GM21529 (cell line): ENCODE measurements at regions not wholly inside any gene's neighbourhood (a gene's known extent, or its start where the extent isn't known, plus 50 kb on each side); places are given as distances from the start of the nearest gene placed in this dataset.
"Not testable (repeated sequence)": the region's sequence is repeated elsewhere in the genome, so short reads cannot be mapped to it uniquely, and the experiment has no call there.

Experiments
- ATAC-seq: cut with Tn5 transposase; IDR thresholded peaks from one replicate; pipeline ENCODE4 v1.9.1; 2021; ENCODE audit not compliant: unreplicated experiment

DNA sequence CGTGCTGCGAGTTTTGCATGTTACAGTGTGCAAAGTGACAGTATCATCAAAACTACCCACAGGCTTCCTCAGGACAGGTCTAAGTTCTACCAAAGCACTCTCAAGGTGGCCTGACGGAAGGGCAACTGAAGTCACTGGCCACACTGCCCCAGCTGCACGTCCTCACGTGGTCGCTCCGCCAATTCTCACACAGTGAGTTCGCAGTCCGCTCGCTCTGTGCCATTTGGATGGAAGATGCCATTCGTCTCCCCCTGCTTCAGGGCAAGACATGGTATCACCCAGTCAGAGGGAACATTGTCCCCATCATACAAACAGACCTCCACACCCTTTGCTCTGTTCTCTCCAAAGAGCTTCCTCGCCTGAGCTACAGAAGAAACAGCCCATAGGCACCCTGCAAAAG lies 109.6 kb upstream of the COBL start:
- no peak for ATAC-seq

DNA sequence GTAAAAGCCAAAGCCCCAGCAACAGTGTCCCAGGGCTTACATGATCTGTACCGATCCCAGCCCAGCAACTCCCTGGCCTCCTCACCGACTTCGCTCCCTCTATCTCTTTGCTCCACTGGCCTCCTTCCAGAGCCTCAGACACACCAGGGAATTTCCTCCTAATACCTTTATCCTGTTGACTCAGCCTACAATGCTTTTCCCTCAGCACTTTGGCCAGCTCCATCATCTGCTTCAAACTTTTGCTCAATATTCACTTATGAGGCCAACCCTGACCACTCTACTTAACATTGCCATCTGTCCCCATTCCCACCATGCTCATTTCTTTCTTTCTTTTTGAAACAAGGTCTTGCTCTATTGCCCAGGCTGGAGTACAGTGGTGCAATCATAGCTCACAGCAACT lies 93.3 kb upstream of the COBL start:
- not testable (repeated sequence) for ATAC-seq

DNA sequence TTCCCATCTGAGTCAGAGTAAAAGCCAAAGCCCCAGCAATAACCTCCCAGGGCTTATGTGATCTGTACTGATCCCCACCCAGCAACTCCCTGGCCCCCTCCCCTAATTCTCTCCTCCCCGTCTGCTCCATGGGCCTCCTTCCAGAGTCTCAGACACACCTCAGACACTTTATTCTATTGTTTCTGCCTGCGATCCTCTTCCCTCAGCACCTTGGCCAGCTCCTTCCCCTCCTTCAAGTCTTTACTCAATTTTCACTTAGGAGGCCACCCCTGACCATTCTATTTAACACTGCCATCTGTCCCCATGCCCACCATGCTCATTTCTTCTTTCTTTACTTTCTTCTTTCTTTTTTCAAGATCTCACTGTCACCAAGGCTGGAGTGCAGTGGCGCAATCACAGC lies 81.0 kb upstream of the COBL start:
- not testable (repeated sequence) for ATAC-seq

DNA sequence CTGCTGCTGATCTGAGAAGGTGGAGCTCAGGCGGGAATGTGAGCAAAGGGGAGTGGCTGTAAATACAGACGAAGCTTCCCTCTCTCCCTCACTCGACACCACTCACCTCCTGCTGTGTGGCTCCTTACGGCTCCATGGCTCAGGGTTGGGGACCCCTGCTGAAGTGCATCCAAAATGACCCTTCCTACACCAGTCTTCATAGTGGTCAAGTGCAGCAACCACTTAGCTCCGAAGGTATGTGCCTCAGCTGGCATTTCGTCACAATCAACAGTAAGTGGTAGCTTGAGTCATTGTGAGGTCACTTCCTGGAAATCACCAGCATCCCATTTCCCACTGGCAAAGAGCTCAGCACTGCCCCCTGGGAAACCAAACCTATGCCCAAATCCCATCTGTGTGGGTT lies 76.4 kb upstream of the COBL start:
- not testable (repeated sequence) for ATAC-seq

DNA sequence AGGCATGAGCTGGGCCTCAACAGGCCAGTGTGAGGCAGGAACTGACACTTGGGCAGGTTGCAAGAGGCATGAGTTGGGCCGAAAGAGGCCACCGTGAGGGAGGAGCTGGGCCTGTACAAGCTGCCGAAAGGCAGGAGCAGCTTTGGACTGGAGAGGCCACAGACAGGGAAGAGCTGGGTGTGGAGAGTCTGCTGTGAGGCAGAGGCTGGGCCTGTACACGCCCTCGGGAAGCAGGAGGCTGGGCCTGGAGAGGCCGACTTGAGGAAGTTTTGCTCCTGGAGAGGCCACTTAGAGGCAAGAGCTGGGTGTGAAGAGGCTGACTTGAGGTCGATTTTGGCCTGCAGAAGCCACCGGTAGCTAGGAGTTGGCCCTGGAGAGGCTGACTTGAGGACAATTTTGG lies 73.3 kb upstream of the COBL start:
- ATAC-seq: not testable (repeated sequence)

DNA sequence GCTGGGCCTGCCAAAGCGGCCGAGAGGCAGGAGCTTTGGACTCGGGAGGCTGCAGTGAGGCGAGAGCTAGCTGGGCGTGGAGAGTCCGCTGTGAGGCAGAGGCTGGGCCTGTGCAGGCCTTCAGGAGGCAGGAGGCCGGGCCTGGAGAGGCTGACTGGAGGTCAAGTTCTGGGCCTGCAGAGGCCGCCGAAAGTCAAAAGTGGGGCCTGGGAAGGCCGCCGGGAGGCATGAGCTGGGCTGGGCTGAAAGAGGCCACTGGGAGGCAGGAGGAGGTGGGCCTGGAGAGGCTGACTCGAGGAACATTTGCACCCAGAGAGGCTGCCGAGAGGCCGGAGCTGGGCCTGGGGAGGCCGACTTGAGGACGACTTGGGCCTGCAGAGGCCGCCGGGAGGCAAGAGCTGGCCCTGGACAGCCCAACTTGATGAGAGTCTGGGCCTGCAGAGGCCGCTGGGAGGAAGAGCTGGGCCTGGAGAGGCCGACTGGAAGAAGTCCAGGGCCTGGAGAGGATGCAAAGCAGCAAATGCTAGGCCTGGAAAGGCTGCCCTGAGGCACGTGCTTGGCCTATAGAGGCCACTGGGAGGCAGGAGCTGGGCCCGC lies 72.7 kb upstream of the COBL start:
- ATAC-seq: not testable (repeated sequence)

DNA sequence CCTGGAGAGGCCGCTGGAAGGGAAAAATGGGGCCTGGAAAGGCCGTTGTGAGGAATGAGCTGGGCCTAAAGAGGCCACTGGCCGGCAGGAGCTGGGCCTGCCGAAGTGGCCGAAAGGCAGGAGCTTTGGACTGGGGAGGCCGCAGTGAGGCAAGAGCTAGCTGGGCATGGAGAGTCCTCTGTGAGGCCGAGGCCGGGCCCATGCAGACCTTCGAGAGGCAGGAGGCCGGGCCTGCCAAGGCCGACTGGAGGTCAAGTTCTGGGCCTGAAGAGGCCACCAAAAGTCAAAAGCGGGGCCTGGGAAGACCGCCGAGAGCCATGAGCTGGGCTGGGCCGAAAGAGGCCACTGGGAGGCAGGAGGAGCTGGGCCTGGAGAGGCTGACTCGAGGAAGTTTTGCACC lies 71.6 kb upstream of the COBL start:
- ATAC-seq: not testable (repeated sequence)

DNA sequence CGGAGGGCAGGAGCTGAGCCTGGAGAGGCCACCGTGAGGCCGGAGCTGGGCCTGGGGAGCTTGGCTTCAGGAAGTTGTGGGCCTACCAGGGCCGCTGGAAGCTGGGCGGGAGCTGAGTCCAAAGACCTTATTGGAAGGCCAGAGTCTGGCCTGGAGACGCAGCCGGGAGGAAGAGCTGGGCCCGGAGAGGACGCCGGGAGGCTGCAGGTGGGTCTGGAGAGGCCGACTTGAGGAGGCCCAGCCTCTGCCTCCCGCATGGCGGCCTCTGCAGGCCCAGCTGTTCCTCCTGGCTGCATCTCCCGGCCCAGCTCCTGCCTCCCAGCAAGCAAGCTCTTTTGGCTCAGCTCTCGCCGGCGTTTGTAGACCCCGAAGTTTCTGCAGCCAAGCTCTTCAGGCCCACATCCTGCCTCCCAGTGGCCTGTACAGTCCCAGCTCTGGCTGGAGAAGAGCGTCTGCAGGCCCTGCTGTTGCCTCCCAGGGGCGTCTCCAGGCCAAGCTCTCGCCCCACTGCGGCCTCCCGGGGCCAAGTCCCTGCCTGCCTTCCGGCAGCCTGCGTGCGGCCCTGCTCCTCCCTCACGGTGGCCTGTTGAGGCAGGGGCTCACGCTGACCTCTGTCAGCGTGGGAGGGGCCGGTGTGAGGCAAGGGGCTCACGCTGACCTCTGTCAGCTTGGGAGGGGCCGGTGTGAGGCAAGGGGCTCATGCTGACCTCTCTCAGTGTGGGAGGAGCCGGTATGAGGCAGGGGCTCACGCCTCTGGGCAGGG lies 70.4 kb upstream of the COBL start:
- not testable (repeated sequence) for ATAC-seq

DNA sequence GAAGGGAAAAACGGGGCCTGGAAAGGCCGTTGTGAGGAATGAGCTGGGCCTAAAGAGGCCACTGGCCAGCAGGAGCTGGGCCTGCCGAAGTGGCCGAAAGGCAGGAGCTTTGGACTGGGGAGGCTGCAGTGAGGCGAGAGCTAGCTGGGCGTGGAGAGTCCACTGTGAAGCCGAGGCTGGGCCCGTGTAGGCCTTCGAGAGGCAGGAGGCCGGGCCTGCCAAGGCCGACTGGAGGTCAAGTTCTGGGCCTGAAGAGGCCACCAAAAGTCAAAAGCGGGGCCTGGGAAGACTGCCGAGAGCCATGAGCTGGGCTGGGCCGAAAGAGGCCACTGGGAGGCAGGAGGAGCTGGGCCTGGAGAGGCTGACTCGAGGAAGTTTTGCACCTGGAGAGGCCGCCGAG lies 69.6 kb upstream of the COBL start:
- ATAC-seq: not testable (repeated sequence)

DNA sequence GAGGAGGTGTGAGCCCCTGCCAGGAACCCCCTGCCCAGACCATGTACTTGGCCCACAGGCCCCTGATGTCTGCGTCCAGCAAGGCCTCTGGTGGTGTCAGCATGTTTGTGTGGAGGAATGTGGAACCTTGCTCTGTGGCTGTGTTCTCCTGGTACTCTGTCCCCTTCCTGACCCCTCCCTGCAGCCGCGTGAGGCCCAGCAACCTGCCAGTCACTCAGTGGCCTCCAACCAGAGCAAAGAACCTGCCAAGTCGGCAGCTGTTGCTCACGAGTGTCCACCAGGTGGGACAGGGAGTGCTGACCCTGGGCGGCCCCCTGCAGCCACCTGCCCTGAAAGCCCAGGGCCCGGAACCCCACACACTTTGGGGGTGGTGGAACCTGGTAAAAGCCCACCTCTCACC lies 65.6 kb upstream of the COBL start:
- ATAC-seq: not testable (repeated sequence)

DNA sequence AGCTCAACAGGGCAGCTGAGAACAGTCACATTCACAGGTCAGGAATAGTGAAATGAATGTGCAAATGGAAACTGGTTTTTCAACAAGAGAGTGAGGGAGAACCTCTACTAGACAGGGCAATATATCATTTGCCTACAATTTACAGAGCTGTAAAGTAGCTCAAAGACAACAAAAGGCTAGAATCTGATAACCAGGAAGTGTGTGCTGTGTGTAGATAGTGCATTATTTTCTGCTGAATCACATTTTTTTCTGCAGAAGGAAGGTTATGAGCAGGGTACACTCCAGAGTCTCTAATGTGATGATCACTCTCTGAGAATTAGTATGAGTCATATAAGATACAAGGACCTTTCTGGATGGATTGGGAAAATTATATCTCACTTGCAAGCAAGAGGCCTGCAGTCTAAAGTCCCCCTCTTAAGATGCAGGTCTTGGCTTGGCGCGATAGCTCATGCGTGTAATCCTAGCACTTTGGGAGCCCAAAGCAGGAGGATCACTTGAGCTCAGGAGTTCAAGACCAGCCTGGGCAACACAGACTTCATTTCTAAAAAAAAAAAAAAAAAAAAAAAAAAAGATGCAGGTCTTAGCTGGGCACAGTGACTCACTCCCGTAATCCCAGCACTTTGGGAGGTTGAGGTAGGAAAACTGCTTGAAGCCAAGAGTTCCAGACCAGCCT lies 59.9 kb upstream of the COBL start:
- no peak for ATAC-seq

DNA sequence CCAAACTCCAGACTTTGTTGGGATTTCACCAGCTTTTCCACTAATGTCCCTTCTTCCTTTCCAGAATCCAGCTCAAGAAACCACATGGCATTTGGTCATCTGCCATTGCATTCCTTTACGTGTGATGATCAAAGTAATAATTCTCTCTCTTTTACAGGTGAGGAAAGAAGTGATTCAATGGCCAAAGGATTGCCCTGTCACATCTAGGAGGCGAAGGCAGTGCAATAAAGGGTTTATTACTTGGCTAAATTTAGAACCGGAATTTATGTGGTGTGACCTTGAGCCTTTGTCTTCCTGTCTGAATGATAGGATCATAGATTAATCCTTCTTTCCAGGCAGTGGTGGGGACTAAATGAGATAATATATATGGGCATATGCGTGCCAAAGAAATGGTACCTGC lies 58.3 kb upstream of the COBL start:
- no peak for ATAC-seq

DNA sequence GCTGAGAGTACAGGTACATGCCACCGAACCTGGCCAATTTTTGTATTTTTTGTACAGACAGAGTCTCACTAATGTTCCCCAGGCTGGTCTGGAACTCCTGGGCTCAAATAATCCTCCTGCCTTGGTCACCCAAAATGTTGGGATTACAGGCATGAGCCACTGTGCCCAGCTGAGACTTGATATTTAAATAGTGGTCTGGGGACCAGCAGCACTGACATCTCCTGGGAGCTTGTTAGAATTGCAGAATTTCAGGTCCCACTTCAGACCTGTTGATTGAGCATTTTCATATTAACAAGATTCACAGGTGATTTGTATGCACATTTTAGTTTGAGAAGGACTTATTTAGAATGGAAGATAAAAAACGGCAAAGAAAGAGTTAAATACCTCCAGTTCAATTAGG lies 57.0 kb upstream of the COBL start:
- ATAC-seq: not testable (repeated sequence)

DNA sequence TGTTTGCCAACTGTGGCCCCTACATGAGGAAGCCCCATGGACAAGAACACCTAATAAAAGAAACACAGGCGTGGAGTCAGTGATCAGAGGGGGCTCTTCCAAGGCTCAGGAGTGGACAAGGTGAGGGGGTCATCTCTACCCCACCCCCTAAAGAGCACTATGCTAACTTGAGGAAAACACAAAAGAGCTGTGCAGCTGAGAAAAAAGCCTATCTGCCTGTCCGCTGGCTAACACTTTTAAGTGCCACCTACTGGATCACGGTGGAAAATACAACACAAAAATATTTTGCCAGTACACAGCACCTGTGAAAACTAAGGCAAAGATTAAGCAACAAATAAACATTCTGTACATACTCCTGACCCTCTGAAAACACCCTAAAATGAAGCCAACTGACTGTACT lies 53.1 kb upstream of the COBL start:
- ATAC-seq: no peak

DNA sequence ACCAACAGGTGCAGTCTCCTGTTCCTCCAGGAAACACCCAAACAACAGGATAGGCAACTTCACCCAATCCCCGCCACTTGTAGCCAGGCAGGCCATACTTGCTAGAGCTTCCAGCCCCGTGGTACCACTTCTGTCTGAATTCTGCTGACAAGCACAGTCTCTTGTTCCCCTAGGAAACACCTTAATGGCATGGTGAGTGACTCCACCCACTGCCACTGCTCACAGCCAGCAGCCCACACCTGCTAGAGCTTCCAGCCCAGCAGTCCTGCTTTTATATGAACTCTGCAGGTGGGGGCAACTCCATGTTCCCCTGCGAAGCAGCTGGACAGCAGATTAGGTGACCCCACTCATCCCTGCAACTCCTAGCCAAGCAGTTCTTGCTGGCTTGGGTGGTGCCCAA lies 52.6 kb upstream of the COBL start:
- not testable (repeated sequence) for ATAC-seq

DNA sequence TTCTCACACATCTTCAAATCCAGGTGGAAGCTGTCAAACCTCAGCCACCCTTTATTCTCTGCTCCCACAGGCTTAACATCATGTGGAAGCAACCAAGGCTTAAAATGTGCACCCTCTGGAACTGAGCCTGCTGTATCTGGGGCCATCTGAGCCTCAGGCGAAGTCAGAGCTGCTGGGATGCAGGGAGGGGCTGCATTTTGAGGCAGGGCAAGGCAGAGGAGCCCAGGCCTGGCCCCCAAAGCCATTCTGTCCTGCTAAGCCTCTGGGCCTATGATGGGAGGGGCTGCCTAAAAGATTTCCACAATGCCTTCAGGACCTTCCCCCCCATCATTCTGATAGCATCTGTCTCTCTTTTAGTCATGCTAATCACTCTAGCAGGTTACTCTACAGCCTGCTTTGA lies 51.7 kb upstream of the COBL start:
- no peak for ATAC-seq

DNA sequence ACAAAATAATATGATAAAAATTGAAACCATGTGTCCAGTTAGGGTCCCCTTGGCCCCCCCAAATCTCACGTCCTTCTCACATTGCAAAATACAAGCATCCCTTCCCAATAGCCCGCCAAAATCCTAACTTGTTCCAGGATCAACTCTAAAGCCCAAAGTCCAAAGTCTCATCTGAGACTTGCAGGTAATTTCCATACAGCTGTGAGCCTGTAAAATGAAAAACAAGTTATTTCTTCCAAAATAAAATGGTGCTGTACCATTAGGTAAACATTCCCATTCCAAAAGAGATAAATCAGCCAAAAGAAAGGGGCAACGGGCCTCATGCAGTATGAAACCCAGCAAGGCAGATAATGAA lies 51.0 kb upstream of the COBL start:
- no peak for ATAC-seq

DNA sequence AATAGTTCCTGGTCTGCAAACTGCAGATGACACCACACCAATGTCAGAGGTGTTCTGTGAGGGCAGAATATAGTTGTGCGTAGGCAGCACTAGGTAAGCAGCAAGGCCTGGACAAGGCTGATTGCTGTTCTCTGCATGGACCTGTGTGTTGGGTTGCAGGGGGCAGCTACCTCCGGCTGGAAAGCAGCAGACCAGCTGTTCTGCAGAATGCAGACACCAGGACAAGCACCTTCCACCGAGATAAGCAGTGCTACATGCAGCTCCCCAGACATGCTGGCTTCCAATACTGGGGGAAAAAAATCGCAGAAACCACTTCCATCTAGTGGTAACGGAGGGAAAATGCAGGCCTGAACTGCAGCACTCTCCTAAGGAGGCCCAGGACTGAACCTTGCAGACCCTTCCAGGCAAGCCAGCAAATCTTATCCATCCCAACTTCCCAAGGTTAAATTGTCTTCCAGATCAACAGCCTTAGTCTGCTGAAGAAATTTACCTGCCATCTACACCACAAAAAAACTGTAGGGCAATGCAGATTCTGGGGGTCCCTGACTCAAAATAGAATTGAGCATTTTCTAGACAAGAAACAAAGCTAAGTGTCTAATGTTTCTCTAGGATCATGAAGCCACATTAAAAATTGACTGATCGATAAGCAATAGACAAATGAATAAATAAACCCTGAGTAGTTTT lies 50.5 kb upstream of the COBL start:
- ATAC-seq: no peak
